Progenitor cell of endocrine pancreas (in vitro differentiated cells): ENCODE measurements at regions not wholly inside any gene's neighbourhood (a gene's known extent, or its start where the extent isn't known, plus 50 kb on each side); places are given as distances from the start of the nearest gene placed in this dataset.

Experiments used
- DNase-seq: peaks from one replicate; pipeline ENCODE4 v3.0.0; 2021; ENCODE audit warnings: low spot score; ENCODE audit not compliant: unreplicated experiment
- H3K27ac Mint-ChIP-seq: 2 replicates; pipeline ENCODE4 v1.8.0; 2021; ENCODE audit warnings: mild to moderate bottlenecking, moderate library complexity, mixed read lengths
- H3K27me3 Mint-ChIP-seq: 2 replicates; pipeline ENCODE4 v1.8.0; 2021; ENCODE audit warnings: mixed read lengths
- H3K36me3 Mint-ChIP-seq: 2 replicates; pipeline ENCODE4 v1.8.0; 2022; ENCODE audit warnings: mixed read lengths; ENCODE audit not compliant: insufficient read depth
- H3K4me1 Mint-ChIP-seq: 2 replicates; pipeline ENCODE4 v1.8.0; 2021; ENCODE audit warnings: low read depth, mixed read lengths
- H3K4me3 Mint-ChIP-seq: 2 replicates; pipeline ENCODE4 v1.8.0; 2021; ENCODE audit warnings: low read depth, mild to moderate bottlenecking, moderate library complexity, mixed read lengths
- H3K9me3 Mint-ChIP-seq: 2 replicates; pipeline ENCODE4 v1.8.0; 2021; ENCODE audit warnings: low read depth, mixed read lengths
- CTCF ChIP-seq: fragments of 200-600 bp; sonication (generic); IDR thresholded peaks from one replicate; pipeline ENCODE4 v1.5.0; 2021; ENCODE audit warnings: antibody characterized with exemption, mild to moderate bottlenecking; ENCODE audit not compliant: unreplicated experiment

GRCh38 chr5:2128686-2129355 lies 246.1 kb upstream of the IRX4 start:
- TF ChIP-seq CTCF: no peak
- Mint-ChIP-seq H3K27me3 (peaks cover 52% of the 10 kb centered on the region), H3K36me3 (no peaks in the 10 kb centered on the region), H3K9me3 (no peaks in the 10 kb centered on the region), H3K4me1 (peaks cover 9% of the 10 kb centered on the region), H3K4me3 (no peak overlapping the region), H3K27ac (no peak overlapping the region)
- DNase-seq: no peak

GRCh38 chr5:2126512-2126911 lies 243.8 kb upstream of the IRX4 start:
- no peak for DNase-seq
- H3K4me1 Mint-ChIP-seq: peaks cover 4% of the 10 kb centered on the region
- no peaks in the 10 kb centered on the region for H3K36me3 Mint-ChIP-seq
- H3K9me3 Mint-ChIP-seq: peaks cover 5% of the 10 kb centered on the region
- TF ChIP-seq CTCF: no peak
- H3K4me3 Mint-ChIP-seq: no peak overlapping the region
- no peak overlapping the region for H3K27ac Mint-ChIP-seq
- peaks cover 57% of the 10 kb centered on the region for H3K27me3 Mint-ChIP-seq

- peaks cover 53% of the 10 kb centered on the region for H3K27me3 Mint-ChIP-seq
- H3K36me3 Mint-ChIP-seq: no peaks in the 10 kb centered on the region
- no peak overlapping the region for H3K27ac Mint-ChIP-seq
- H3K4me1 Mint-ChIP-seq: peaks cover 4% of the 10 kb centered on the region
- TF ChIP-seq CTCF: no peak
- DNase-seq: no peak
- peaks cover 5% of the 10 kb centered on the region for H3K9me3 Mint-ChIP-seq
- H3K4me3 Mint-ChIP-seq: no peak overlapping the region
Measured at GRCh38 chr5:2125901-2126265, 243.2 kb upstream of the IRX4 start.

GRCh38 chr5:2125171-2125900 lies 242.6 kb upstream of the IRX4 start:
- no peak for DNase-seq
- no peak overlapping the region for H3K4me3 Mint-ChIP-seq
- peaks cover 5% of the 10 kb centered on the region for H3K9me3 Mint-ChIP-seq
- H3K27me3 Mint-ChIP-seq: peaks cover 49% of the 10 kb centered on the region
- no peak for TF ChIP-seq CTCF
- H3K36me3 Mint-ChIP-seq: no peaks in the 10 kb centered on the region
- no peak overlapping the region for H3K27ac Mint-ChIP-seq
- peaks cover 4% of the 10 kb centered on the region for H3K4me1 Mint-ChIP-seq

GRCh38 chr5:2124434-2125170 lies 241.9 kb upstream of the IRX4 start:
- Mint-ChIP-seq H3K4me1 (peaks cover 3% of the 10 kb centered on the region), H3K36me3 (no peaks in the 10 kb centered on the region), H3K9me3 (peaks cover 5% of the 10 kb centered on the region), H3K27ac (no peak overlapping the region), H3K27me3 (peaks cover 48% of the 10 kb centered on the region), H3K4me3 (no peak overlapping the region)
- TF ChIP-seq CTCF: no peak
- DNase-seq: no peak
